Activated naive CD4-positive, alpha-beta T cell (primary cell): ENCODE measurements at regions not wholly inside any gene's neighbourhood (a gene's known extent, or its start where the extent isn't known, plus 50 kb on each side); places are given as distances from the start of the nearest gene placed in this dataset.
"Not testable (repeated sequence)": the region's sequence is repeated elsewhere in the genome, so short reads cannot be mapped to it uniquely, and the experiment has no call there.

Source experiments
- DNase-seq, 4 experiments: peaks; one replicate each; lab custom pipeline; 2025; lab: John Stamatoyannopoulos, UW

DNA sequence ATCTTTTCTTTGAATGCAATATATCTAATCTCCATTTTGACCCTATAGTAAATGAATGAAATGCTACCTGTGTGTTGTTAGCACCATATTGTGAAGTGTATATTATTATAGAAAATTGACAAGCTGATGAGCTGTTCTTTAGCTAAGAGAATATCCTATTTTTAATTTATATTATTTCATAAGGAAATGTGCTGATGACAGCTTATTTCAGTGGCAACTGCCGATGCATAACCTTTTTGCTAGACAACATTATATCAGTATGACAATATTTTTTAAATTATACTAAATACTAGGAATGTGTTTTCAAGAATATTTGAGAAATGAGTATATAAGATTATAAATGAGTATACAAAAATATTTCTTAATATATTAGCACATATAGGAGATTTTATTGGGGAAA is 573.1 kb downstream of the ZNF608 start:
- no peak for DNase-seq

DNA sequence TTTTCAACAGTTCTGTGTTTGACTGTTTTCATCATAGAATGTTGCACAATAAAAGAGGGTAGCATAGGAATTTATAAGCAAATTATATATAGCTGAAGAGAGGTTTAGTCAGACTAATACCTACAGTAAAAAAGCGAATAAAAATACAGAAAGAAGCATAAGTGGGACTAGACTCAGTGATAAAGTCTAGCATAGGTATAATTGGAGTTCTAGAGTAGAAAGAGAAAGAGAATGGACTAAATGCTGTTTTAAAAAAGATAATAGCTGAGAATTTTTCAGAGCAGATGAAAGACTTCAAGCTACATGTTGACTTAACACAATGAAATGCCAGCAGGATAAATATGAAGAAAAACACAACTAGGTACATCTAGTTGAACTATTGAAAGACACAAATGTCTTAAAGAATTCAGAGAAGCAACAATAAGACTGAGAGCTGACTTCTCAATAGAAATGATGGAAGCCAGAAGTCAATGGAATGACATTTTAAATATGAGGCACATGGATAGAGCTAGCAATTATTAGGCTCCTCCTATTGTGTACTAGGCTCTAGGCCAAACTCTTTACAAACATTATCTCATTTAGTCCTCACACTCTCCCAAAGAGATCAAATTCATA is 573.9 kb downstream of the ZNF608 start:
- DNase-seq = no peak

DNA sequence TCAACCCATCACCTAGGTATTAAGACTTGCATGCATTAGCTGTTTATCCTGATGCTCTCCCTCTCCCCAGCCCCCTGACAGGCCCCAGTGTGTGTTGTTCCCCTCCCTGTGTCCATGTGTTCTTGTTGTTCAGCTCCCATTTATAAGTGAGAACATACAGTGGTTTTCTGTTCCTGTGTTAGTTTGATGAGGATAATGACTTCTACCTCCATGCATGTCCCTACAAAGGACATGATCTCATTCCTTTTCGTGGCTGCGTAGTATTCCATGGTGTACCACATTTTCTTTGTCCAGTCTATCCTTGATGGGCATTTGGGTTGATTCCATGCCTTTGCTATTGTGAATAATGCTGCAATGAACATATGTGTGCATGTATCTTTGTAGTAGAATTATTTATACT is 578.3 kb downstream of the ZNF608 start:
- not testable (repeated sequence) for DNase-seq

DNA sequence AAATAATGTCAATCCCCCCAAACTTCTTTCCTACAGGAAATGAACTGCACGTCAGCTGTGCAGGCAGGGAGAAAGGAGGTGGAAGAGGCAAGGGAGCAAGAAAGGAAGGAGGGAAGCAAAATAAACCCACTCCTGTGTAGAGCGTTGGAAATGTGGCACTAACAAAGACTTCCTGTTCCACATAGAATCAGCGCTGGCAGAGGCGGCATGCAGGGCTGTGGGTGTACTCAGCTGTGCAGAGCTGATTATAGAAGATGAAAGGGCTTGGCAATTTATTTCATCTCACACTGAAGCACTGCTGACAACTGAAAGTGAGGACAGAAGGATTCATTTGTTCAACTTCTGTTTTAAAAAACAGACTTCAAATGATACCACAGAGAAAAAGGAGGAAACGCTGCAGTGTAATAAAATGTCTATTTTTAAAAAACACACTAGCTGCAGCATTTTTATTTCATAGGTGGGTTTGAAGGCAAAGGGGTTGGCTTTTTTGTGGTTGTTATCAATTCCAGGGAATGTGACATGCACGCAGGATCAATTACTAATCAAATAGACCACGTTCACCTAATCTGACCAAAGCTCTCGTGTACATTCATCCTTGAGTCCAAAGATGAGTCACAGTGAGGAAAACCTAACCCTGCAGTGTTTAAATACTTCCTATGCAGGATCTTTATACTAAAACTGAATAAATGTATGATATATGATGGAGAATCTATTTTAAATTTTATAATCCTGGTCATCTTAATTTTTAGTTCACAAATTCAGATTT is 583.5 kb downstream of the ZNF608 start:
- DNase-seq = no peak

DNA sequence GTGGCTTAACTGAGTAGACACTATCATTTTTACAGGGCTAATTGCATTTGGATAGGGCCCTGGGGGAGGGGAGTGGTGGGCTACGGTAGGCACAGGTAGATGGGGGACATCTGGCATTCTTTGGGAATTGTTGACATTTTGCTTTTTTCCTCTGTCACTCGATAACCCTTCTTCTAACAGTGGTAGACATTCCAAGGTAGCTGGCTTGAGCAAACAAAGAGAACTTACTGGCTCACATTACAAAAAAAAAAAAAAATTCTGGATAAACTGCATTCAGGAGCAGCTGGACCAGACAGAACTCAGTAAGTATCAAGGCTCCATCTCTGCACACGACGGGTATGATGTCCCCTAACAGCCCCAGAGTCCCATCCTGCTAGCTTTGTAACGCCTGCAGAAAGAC is 585.2 kb downstream of the ZNF608 start:
- DNase-seq = no peak

DNA sequence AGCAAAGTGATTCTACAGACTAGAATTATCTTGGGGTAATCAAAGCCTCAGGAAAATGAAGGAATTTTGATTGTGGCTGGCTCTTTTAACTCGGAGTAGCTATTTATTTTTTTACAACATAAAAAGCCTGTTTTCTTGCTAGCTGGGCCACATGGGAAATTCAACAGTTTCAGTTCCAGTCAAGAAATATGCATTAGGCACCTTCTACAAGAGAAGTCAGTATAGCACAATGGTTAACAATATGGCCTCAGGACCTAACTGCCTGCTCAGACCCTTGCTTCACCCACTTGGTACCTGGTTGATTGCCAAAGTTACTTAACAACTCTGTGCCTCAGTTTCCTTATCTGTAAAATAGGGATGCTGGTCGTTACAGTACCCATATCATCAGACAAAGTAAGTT is 586.2 kb downstream of the ZNF608 start:
- no peak for DNase-seq

DNA sequence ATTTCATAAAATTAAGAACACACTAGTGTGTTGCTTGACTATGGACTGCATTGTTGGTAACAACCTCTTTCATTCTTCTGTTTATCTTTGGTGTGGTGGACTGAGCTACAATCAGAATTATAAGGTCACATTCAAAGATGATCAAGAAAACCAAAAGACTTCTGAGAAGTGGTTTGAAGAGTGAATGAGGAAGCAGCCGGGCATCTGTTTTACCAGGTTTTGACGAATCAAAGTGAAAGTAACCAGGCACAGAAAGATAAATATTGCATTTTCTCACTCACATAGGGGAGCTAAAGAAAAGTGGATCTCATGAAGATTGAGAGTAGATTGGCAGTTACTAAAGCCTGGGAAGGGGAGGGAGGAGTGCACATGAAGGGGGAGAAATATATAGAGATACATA is 589.1 kb downstream of the ZNF608 start:
- no peak for DNase-seq

DNA sequence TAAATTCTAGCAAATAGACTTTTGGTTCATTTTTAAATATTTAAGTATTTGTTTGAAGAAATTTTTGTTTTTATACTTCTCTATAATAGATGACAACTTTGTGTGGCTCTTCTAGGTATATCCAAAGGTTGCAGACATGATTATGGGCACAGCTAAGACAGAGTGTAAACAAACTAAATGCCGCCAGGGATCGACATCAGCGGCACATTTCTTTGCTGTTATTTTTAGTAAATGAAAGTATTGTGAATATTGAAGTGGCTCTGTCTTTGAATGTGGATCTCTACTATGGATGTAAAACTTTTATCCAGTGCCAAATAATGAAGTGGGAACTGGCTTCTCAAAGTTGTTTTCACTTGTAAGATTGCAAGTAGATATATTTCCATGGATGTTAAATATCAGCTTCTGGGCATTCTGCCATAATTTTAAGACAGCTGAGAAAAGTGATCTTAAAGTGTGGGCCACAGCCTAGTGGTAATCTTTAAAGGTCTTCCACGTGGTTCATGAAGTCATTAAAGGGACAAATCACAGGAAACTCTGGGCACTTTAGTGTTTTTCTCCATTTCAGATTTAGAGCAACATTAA is 589.9 kb downstream of the ZNF608 start:
- DNase-seq = no peak

DNA sequence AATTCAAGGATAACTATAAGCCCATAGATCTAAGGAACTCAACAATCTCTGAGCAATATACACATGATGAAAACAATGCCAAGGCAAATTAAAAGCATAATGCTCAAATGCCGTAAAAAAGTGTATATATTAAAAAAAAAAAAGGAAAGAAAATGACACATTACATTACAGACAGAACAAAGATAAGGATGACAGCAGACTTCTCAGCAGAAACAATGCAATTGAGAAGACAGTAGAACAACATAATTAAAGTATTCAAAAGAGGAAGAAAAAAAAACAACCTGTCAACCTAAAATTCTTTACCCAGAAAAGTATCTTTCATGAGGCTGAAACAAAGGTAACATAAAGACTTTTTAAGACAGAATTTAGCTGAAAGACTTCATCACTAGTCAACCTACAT is 591.7 kb downstream of the ZNF608 start:
- no peak for DNase-seq

DNA sequence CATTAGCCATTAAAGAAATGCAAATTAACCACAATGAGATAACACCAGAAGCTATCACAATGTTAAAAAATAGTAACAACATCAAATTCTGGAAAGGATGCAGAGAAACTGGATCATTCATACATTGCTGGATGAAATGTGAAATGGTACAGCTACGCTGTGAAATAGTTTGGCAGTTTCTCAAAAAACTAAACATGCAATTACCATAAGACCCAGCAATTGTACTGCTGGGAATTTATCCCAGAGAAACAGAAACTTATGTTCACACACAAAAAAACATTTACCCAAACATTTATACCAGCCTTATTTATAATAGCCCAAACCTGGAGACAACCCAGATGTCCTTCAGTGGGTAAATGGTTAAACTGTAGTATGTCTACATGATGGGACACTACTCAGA is 592.9 kb downstream of the ZNF608 start:
- no peak for DNase-seq

DNA sequence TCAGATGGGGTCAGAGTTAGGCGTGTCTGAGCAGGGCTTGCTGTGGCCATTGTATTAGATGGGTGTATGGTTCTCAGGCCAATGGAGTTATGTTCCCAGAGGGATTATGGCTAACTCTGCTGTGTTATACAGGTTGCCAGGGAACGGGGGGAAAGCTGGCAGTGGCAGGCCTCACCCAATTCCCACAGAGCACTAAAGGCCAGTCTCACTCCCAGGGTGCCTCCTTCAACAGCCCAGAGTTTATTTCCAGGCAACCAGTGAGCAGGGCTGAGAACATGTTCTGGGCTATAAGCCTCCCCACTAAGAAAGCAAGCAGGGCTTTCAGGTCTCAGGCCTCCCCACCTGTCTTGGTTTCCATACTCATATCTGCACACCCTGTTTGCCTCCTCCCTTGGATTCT is 597.9 kb downstream of the ZNF608 start:
- DNase-seq = no peak

DNA sequence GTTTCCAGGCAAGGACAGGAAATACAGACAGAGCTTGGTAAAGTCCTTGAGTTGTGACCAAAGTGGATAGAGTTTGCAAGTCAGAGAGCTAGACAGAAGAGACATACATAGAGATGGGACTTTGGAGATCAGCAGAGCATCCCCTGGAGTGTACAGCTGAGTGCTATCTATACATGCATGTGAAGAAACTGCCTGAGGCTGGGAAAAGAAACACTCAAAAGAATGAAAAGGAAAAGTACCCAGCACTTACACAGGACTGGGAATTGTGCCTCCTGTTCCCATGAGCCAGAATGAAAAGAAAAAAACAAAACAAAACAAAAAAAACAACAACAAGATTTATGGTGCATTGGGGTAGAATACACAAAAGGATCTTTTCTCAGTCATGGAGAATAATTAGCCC is 606.4 kb downstream of the ZNF608 start:
- no peak for DNase-seq

DNA sequence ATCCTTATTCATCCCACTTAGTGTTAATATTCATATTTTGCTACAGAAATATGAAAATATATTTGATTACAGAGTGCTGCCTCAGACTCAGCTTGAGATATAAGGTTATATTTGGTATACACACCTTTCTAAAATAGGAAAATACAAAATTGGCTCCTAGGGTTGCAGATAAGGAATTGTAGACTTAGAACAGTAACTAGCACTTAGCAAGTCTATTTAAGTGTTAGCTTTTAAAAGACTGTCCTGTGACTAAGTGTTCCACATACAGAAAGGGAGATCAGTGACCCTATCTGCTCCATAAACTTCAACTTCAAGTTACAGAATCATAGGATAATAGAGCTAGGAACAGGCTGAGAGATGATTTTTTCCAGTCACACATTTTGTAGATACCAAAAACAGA is 607.0 kb downstream of the ZNF608 start:
- no peak for DNase-seq

DNA sequence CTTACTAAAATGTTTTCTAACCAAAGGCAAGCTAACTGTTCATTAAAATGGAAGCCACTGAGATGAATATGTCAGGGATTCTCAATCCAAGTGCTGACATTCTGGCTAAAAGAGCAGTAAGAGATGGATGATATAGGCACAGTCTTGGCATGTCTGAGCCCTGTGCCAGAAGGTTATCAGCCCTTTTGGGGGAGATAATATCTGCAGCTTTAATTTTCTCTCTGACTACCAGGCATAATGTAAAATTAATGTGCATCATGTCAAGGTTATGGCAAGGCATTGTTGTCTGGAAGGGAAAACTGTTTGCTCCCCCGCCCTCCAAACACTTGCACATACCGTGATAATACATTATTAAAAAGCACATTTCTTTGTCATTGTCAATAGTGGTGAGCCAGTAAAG is 609.8 kb downstream of the ZNF608 start:
- no peak for DNase-seq

DNA sequence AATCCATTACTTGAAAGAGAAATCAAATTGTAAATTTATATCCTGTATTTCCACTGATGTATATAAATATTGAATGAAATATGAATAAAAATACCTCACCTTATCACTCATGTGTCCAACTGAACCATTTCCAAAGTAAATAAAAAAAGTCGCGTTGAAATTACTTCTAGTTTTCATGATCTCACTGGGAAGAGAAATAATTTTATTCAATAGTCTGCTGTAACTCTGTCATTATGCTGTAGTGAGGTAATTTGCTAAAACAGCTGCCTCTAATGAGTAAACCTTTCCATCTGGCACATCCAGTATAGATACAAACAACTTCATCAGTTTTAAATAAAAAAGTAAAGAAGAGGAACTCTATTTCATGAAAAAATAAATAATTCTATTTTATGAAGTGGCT is 611.5 kb downstream of the ZNF608 start:
- DNase-seq = no peak

DNA sequence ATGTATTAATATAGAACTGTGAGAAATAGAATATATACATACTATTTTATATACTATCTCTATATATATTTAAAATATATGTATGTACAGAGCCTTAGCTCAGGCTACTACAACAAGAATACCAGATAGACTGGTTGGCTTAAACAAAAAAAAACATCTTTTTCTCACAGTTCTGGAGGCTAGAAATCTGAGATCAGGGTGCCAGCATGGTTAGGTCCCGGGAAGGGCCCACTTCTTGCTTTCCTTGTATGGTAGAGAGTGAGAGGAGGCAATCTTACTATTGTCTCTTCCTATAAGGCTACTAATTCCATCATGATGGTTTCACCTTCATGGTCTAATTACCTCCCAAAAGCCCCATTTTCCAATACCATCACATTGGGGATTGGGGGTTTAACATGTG is 613.0 kb downstream of the ZNF608 start:
- no peak for DNase-seq

DNA sequence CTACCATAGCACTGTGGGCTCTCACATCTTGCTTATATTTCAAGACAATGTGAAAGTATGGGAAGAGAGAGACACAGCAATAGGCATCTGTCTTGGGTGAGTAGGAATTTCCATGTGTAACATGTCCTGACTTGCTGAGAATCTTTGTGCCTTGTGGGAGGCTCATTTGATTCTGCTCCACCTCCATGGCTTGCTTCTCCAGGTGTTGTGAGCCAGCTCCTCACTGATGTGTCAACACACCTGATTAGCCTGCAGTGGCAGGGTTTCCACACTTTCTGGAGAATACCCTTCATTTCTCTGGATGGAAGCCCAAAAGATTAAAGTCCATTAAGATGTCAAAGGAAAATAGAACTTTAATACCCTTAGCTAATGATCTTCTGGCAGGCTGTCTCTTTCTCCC is 613.6 kb downstream of the ZNF608 start:
- no peak for DNase-seq

DNA sequence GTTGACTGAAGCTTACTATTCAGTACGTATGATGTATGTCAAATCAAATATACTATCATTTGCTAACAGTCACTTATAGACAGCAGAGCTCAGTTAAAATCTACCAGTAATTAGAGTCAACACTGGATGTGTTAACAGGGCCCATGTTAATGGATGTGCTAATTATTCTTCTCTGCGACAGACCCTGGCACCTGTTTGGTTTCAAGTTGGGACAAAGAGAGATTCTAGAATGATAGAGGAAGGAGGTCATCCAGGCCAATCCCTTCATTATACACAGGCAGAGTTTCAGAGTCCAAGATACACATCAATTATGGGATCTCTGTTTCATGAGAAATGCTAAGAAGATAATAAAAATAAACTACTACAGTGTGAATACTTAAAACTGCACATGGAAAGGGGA is 615.0 kb downstream of the ZNF608 start:
- DNase-seq = no peak

DNA sequence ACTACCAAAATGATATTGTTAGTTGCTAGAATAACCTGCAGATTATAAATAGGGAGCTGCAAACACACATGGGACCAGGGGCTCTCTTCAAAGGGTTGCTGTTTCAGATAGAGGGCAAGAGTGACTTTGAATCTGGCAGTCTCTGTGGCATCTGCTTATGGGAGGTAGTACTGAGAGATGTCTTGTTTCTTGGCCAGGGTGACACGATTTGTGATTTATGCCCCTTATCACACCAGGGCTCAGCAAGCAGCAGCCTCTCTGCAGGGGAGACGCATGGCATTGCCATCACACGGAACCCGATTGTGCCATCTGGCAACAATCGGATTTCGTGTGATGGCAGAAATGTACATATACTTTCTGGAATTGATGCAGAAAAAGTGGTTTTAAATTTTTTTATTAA is 615.6 kb downstream of the ZNF608 start:
- DNase-seq = no peak

DNA sequence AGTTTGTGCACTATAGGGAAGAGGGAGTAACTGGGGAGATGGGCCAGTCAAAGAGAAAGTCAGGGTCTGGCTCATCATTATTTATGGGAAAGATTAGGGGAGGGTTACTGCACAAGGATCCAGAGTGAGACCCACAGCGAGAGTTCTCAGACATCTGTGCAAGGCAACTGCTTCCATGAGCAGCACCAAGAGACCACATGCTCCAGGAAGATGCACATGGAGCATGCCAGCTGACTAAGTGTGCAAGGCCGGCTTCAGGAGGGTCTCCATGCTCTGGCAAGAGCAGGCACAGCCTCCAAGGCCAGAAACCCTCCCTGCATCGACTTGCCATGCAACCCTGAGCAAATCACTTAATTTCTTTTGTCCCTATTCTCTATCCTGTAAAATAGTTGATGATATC is 616.9 kb downstream of the CSNK1G3 start:
- no peak for DNase-seq

DNA sequence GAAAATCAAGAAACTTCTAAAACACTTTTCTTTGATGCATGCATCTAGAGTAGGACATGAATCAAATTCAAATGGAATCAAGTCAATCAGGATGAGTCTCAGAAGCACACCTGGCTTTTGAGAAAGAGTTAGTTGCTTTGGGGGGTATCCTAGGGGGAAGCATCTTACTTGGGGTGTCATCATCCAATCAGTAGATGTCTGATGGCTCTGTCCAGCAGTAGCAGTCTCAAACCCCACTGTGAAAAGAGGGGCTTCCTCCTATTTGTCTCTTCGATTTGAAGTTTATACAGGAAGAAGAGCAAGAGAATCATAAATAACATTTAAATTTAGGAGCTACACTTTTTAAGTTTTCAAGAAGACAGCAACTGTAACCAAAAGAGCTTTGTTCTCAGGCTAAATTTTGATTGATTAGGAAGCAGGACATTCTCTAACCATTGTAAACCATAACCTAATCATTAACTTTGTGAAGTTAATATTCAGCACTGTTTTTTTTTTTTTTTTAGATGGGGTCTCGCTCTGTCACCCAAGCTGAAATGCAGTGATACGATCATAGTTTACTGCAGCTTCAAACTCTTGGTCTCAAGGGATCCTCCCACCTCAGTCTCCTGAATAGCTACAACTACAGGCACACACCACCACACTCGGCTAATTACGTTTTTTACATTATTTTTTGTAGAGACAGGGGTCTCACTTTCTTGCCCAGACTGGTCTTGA is 614.7 kb downstream of the CSNK1G3 start:
- DNase-seq = no peak

DNA sequence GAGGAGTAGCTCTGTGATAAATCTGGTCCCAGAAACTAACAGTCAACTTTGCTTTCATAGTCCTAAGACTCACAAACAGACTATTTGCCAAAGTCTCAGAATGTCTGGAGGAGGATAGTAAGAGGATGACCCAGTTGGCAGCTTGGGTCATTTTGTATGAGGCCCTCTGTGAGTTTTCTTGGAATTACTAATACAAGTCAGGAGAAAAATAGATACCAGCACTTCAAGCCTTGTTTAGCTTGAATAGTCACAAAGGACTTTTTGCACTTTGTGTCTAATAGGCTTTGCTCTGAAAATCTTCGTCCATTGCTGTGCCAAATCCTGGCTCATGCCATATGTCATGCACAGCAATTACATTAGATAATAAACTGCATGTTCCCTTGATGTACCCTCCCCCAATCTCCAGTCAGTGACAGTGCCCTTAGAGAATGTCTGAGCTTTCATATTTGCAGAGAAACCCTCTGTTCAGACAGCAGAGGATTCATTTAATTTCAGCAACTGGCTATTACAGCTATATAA is 612.8 kb downstream of the CSNK1G3 start:
- DNase-seq = no peak

DNA sequence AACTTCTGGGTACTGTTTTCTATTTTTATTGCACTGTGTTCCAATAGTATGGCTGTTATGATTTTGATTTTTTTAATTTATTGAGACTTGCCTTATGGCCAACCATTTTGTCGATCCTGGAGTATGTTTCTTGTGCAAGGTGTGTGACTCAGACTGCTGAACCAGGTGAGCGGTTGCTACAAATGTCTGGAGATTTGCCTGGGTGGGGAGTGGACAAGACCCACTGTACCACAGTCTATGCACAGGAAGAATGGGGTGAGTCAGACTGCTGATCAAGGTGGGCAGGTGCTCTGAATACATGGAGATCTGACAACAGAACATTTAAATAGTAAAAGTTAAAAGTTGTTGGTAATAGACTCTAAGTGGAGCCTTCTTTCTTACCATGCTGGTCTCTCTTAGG is 609.2 kb downstream of the CSNK1G3 start:
- no peak for DNase-seq
